ENCODE measurements at regions not wholly inside any gene's neighbourhood (a gene's known extent, or its start where the extent isn't known, plus 50 kb on each side); places are given as distances from the start of the nearest gene placed in this dataset.

DNA sequence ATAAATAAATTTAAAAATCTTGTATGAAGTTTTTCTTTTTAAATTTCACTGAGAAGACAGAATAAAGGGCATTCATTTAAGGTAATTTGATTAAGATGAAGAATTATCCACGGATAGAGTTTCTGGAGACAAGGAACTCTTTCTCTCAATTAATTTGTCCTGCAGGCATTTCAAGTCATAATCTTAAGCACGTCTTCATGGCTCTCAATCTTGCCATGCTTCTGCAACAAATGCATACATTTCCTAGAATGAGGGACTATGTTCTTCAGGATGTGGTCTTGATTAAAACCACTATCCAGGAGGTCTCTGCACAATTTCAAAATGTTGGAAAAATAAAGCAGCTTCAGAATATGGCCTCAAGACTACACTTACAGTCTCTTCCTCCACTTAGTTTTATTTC is 67.6 kb upstream of the LSAMP start (continued):
- no peak for TF ChIP-seq TRIM24 (CRISPR knock-in tag; IDR thresholded peaks at IDR 0.05)
- no peak for TF ChIP-seq PRMT3 (CRISPR knock-in tag; IDR thresholded peaks at IDR 0.05; ENCODE audit: borderline replicate concordance, low read depth)
- TF ChIP-seq TBL1XR1 (IDR thresholded peaks at IDR 0.05; ENCODE audit: borderline replicate concordance, low read length, partially characterized antibody) = no peak
- no peak for TF ChIP-seq ZFX (CRISPR knock-in tag; IDR thresholded peaks at IDR 0.05; ENCODE audit: low read depth)
- TF ChIP-seq ZNF232 (CRISPR knock-in tag; IDR thresholded peaks at IDR 0.05; ENCODE audit: borderline replicate concordance) = no peak
- no peak for TF ChIP-seq MEF2D (CRISPR knock-in tag; IDR thresholded peaks at IDR 0.05)
- TF ChIP-seq HNRNPK (IDR thresholded peaks at IDR 0.05; ENCODE audit: low read depth, low read length, poor library complexity, severe bottlenecking) = no peak
- TF ChIP-seq ZFP82 (CRISPR knock-in tag; IDR thresholded peaks at IDR 0.05; ENCODE audit: borderline replicate concordance) = no peak

DNA sequence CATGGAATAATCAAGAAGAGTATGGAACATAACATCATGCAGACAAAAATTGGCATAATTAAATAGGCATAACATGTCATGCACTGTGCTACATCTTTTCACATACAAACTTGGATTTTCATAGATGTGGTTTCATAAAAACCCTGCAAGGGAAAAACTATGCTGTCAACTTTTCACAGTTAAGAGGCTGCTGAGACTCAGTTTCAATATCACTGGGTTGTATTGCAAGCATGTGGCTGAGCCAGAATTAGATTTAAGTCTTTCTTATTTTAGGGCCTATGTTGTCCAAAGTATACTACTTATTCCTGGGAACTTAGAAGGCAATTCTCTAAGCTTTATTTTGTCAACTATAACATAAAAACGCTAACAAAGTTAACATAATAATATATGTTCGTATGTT is 70.7 kb upstream of the LSAMP start:
- BruUV-seq (replicated peaks) = no TSS peak

More for the DNA sequence above, 70.7 kb upstream of the LSAMP start:
- no peaks in the 10 kb centered on the region for H3K27me3 ChIP-seq (ENCODE audit: control insufficient read depth in 1 of 2, insufficient read depth in 2 of 2, low read length in 2 of 2)
- in situ Hi-C loops (cut with HindIII; ENCODE audit: extremely low pct_ligation_motif_present, low pct_unique_long_range_greater_than_20kb) = no loop called here
- ChIA-PET POLR2A (no interaction called here), CTCF (ENCODE audit: low intra/inter-chr PET ratio, low total read pairs) (no interaction called here)
- DNase-seq (ENCODE audit: low spot score) (no peak), FAIRE-seq (no peak), ATAC-seq (no peak)
- H3K9me3 ChIP-seq (ENCODE audit: low read length) = no peaks in the 10 kb centered on the region
- H4K20me1 ChIP-seq (ENCODE audit: insufficient read depth, low read length) = no peaks in the 10 kb centered on the region
- no peak overlapping the region for H3K4me3 ChIP-seq (replicated peaks in 1 of 3; ENCODE audit: insufficient read depth in 1 of 3, low read depth in 2 of 3, low read length in 3 of 3)
- H2AFZ ChIP-seq (ENCODE audit: low read length) = no peak overlapping the region
- WGBS (ENCODE audit: low lambda C conversion rate) = under 1% methylated on average over 2 of the region's 2 CpGs
- H3K79me2 ChIP-seq (ENCODE audit: insufficient read depth, low read length) = no peaks in the 10 kb centered on the region
- no peak overlapping the region for H3K27ac ChIP-seq (ENCODE audit: extremely low read length, insufficient read depth, low read length)
- intact Hi-C loops (cut with micrococcal nuclease; ENCODE audit: unreplicated experiment) = no loop called here
- H3K4me2 ChIP-seq (ENCODE audit: low read depth, low read length) = no peak overlapping the region
- H3K36me3 ChIP-seq (replicated peaks in 1 of 2; ENCODE audit: control insufficient read depth in 1 of 2, insufficient read depth in 2 of 2, low read length in 2 of 2) = no peaks in the 10 kb centered on the region
- no peaks in the 10 kb centered on the region for H3K4me1 ChIP-seq (ENCODE audit: insufficient read depth, low read length)
- TF ChIP-seq U2AF2 (IDR thresholded peaks at IDR 0.05; ENCODE audit: low read depth, low read length) = no peak
- no peak for TF ChIP-seq SNAI1 (CRISPR knock-in tag; IDR thresholded peaks at IDR 0.05; ENCODE audit: borderline replicate concordance)
- no peak for TF ChIP-seq ZNF788 (CRISPR knock-in tag; IDR thresholded peaks at IDR 0.05; ENCODE audit: borderline replicate concordance)
- no peak for TF ChIP-seq ZSCAN9 (CRISPR knock-in tag; IDR thresholded peaks at IDR 0.05; ENCODE audit: borderline replicate concordance)
- TF ChIP-seq ZNF572 (CRISPR knock-in tag; IDR thresholded peaks at IDR 0.05) = no peak
- no peak for TF ChIP-seq ZFP36 (IDR thresholded peaks at IDR 0.05; ENCODE audit: borderline replicate concordance, low read depth, low read length, partially characterized antibody)
- no peak overlapping the region for H3K9ac ChIP-seq (ENCODE audit: insufficient read depth, low read depth, low read length)
